ENCODE measurements at regions not wholly inside any gene's neighbourhood (a gene's known extent, or its start where the extent isn't known, plus 50 kb on each side); places are given as distances from the start of the nearest gene placed in this dataset.

GRCh38 chr18:65523461-65523860, 227.4 kb upstream of the CDH7 start:
- 96% methylated on average over 3 of the region's 3 CpGs for WGBS
- no peak for DNase-seq (ENCODE audit: extremely low spot score)
- H3K4me1 ChIP-seq (ENCODE audit: insufficient read depth): no peaks in the 10 kb centered on the region
- H3K27ac ChIP-seq (ENCODE audit: low read depth): no peak overlapping the region
- H3K4me3 ChIP-seq (ENCODE audit: low read depth, low read length): no peak overlapping the region
- H3K36me3 ChIP-seq (ENCODE audit: insufficient read depth): no peaks in the 10 kb centered on the region

GRCh38 chr18:65522907-65523306, 227.9 kb upstream of the CDH7 start:
- H3K27ac ChIP-seq (ENCODE audit: low read depth): no peak overlapping the region
- no peak overlapping the region for H3K4me3 ChIP-seq (ENCODE audit: low read depth, low read length)
- no peaks in the 10 kb centered on the region for H3K36me3 ChIP-seq (ENCODE audit: insufficient read depth)
- no peaks in the 10 kb centered on the region for H3K4me1 ChIP-seq (ENCODE audit: insufficient read depth)
- WGBS: 77% methylated on average over 4 of the region's 4 CpGs
- DNase-seq (ENCODE audit: extremely low spot score): no peak

- Histone ChIP-seq H3K4me1 (ENCODE audit: insufficient read depth) (no peaks in the 10 kb centered on the region), H3K4me3 (ENCODE audit: low read depth, low read length) (no peak overlapping the region), H3K27ac (ENCODE audit: low read depth) (no peak overlapping the region), H3K36me3 (ENCODE audit: insufficient read depth) (no peaks in the 10 kb centered on the region)
- no peak for DNase-seq (ENCODE audit: extremely low spot score)
- 84% methylated on average over 5 of the region's 5 CpGs for WGBS
Observed at GRCh38 chr18:65516209-65516608, 234.6 kb upstream of the CDH7 start.

GRCh38 chr18:65498605-65499004, 252.2 kb upstream of the CDH7 start:
- no peak overlapping the region for H3K4me3 ChIP-seq (ENCODE audit: low read depth, low read length)
- H3K36me3 ChIP-seq (ENCODE audit: insufficient read depth): no peaks in the 10 kb centered on the region
- H3K4me1 ChIP-seq (ENCODE audit: insufficient read depth): no peaks in the 10 kb centered on the region
- no peak overlapping the region for H3K27ac ChIP-seq (ENCODE audit: low read depth)
- no peak for DNase-seq (ENCODE audit: extremely low spot score)

GRCh38 chr18:65487569-65487968, 263.2 kb upstream of the CDH7 start:
- Histone ChIP-seq H3K27ac (ENCODE audit: low read depth) (no peak overlapping the region), H3K4me1 (ENCODE audit: insufficient read depth) (no peaks in the 10 kb centered on the region), H3K36me3 (ENCODE audit: insufficient read depth) (no peaks in the 10 kb centered on the region), H3K4me3 (ENCODE audit: low read depth, low read length) (no peak overlapping the region)
- WGBS: 25% methylated on average over 2 of the region's 2 CpGs
- DNase-seq (ENCODE audit: extremely low spot score): no peak

GRCh38 chr18:65477455-65477854, 273.4 kb upstream of the CDH7 start:
- WGBS: 29% methylated on average over 3 of the region's 3 CpGs
- DNase-seq (ENCODE audit: extremely low spot score): no peak

GRCh38 chr18:65468881-65469280, 281.9 kb upstream of the CDH7 start:
- no peak overlapping the region for H3K27ac ChIP-seq (ENCODE audit: low read depth)
- WGBS: 73% methylated on average over 3 of the region's 3 CpGs
- no peak for DNase-seq (ENCODE audit: extremely low spot score)
- H3K4me3 ChIP-seq (ENCODE audit: low read depth, low read length): no peak overlapping the region
- H3K4me1 ChIP-seq (ENCODE audit: insufficient read depth): no peaks in the 10 kb centered on the region
- no peaks in the 10 kb centered on the region for H3K36me3 ChIP-seq (ENCODE audit: insufficient read depth)

More at GRCh38 chr18:65477455-65477854, 273.4 kb upstream of the CDH7 start:
- Histone ChIP-seq H3K4me1 (ENCODE audit: insufficient read depth) (no peaks in the 10 kb centered on the region), H3K27ac (ENCODE audit: low read depth) (no peak overlapping the region), H3K4me3 (ENCODE audit: low read depth, low read length) (no peak overlapping the region), H3K36me3 (ENCODE audit: insufficient read depth) (no peaks in the 10 kb centered on the region)

GRCh38 chr18:65464361-65464760, 286.5 kb upstream of the CDH7 start:
- Histone ChIP-seq H3K27ac (ENCODE audit: low read depth) (no peak overlapping the region), H3K4me3 (ENCODE audit: low read depth, low read length) (no peak overlapping the region), H3K36me3 (ENCODE audit: insufficient read depth) (no peaks in the 10 kb centered on the region), H3K4me1 (ENCODE audit: insufficient read depth) (no peaks in the 10 kb centered on the region)
- WGBS: 65% methylated on average over 1 of the region's 1 CpG
- no peak for DNase-seq (ENCODE audit: extremely low spot score)

GRCh38 chr18:65459741-65460140, 291.1 kb upstream of the CDH7 start:
- Histone ChIP-seq H3K4me3 (ENCODE audit: low read depth, low read length) (no peak overlapping the region), H3K4me1 (ENCODE audit: insufficient read depth) (no peaks in the 10 kb centered on the region), H3K36me3 (ENCODE audit: insufficient read depth) (no peaks in the 10 kb centered on the region), H3K27ac (ENCODE audit: low read depth) (no peak overlapping the region)
- no peak for DNase-seq (ENCODE audit: extremely low spot score)
- WGBS: 87% methylated on average over 3 of the region's 3 CpGs

GRCh38 chr18:65458871-65459270, 291.9 kb upstream of the CDH7 start:
- H3K4me3 ChIP-seq (ENCODE audit: low read depth, low read length): no peak overlapping the region
- H3K36me3 ChIP-seq (ENCODE audit: insufficient read depth): no peaks in the 10 kb centered on the region
- no peak overlapping the region for H3K27ac ChIP-seq (ENCODE audit: low read depth)
- H3K4me1 ChIP-seq (ENCODE audit: insufficient read depth): no peaks in the 10 kb centered on the region
- WGBS: 22% methylated on average over 1 of the region's 1 CpG
- DNase-seq (ENCODE audit: extremely low spot score): no peak

- no peak for DNase-seq (ENCODE audit: extremely low spot score)
- no peak overlapping the region for H3K27ac ChIP-seq (ENCODE audit: low read depth)
- no peaks in the 10 kb centered on the region for H3K4me1 ChIP-seq (ENCODE audit: insufficient read depth)
- H3K36me3 ChIP-seq (ENCODE audit: insufficient read depth): no peaks in the 10 kb centered on the region
- H3K4me3 ChIP-seq (ENCODE audit: low read depth, low read length): no peak overlapping the region
- whole genome bisulfite sequencing: 39% methylated on average over 3 of the region's 3 CpGs
Observed at GRCh38 chr18:65439188-65439587, 311.6 kb upstream of the CDH7 start.

- no peak for DNase-seq (ENCODE audit: extremely low spot score)
- Histone ChIP-seq H3K4me3 (ENCODE audit: low read depth, low read length) (no peak overlapping the region), H3K27ac (ENCODE audit: low read depth) (no peak overlapping the region), H3K36me3 (ENCODE audit: insufficient read depth) (no peaks in the 10 kb centered on the region), H3K4me1 (ENCODE audit: insufficient read depth) (no peaks in the 10 kb centered on the region)
- WGBS: 91% methylated on average over 4 of the region's 4 CpGs
Observed at GRCh38 chr18:65436430-65436829, 314.4 kb upstream of the CDH7 start.

GRCh38 chr18:65435534-65435933, 315.3 kb upstream of the CDH7 start:
- no peaks in the 10 kb centered on the region for H3K4me1 ChIP-seq (ENCODE audit: insufficient read depth)
- H3K4me3 ChIP-seq (ENCODE audit: low read depth, low read length): no peak overlapping the region
- H3K27ac ChIP-seq (ENCODE audit: low read depth): no peak overlapping the region
- DNase-seq (ENCODE audit: extremely low spot score): no peak
- WGBS: 73% methylated on average over 2 of the region's 2 CpGs
- no peaks in the 10 kb centered on the region for H3K36me3 ChIP-seq (ENCODE audit: insufficient read depth)

GRCh38 chr18:65429601-65430000, 321.2 kb upstream of the CDH7 start:
- no peak overlapping the region for H3K4me3 ChIP-seq (ENCODE audit: low read depth, low read length)
- H3K36me3 ChIP-seq (ENCODE audit: insufficient read depth): no peaks in the 10 kb centered on the region
- no peaks in the 10 kb centered on the region for H3K4me1 ChIP-seq (ENCODE audit: insufficient read depth)
- H3K27ac ChIP-seq (ENCODE audit: low read depth): no peak overlapping the region
- no peak for DNase-seq (ENCODE audit: extremely low spot score)
- WGBS: 87% methylated on average over 4 of the region's 4 CpGs

- Histone ChIP-seq H3K4me1 (ENCODE audit: insufficient read depth) (no peaks in the 10 kb centered on the region), H3K36me3 (ENCODE audit: insufficient read depth) (no peaks in the 10 kb centered on the region), H3K27ac (ENCODE audit: low read depth) (no peak overlapping the region), H3K4me3 (ENCODE audit: low read depth, low read length) (no peak overlapping the region)
- WGBS: 78% methylated on average over 3 of the region's 3 CpGs
- DNase-seq (ENCODE audit: extremely low spot score): no peak
Observed at GRCh38 chr18:65425366-65425765, 325.4 kb upstream of the CDH7 start.
